ENCODE measurements at regions not wholly inside any gene's neighbourhood (a gene's known extent, or its start where the extent isn't known, plus 50 kb on each side); places are given as distances from the start of the nearest gene placed in this dataset.

- H3K4me3 ChIP-seq (ENCODE audit: low read length) = no peak overlapping the region
- H3K36me3 ChIP-seq (ENCODE audit: low read depth, low read length) = no peaks in the 10 kb centered on the region
- H3K9me2 ChIP-seq (replicated peaks; ENCODE audit: low read length) = no peaks in the 10 kb centered on the region
- no peak overlapping the region for H3K9ac ChIP-seq (ENCODE audit: low read length)
- H3K79me2 ChIP-seq (ENCODE audit: low read length) = no peaks in the 10 kb centered on the region
- no peaks in the 10 kb centered on the region for H4K20me1 ChIP-seq (ENCODE audit: low read length)
- H3K27ac ChIP-seq (ENCODE audit: low read length) = no peak overlapping the region
- no peaks in the 10 kb centered on the region for H3K9me3 ChIP-seq (ENCODE audit: low read length)
- no peak overlapping the region for H3K4me2 ChIP-seq (ENCODE audit: low read length)
- CTCF ChIA-PET = no interaction called here
- no peak overlapping the region for H2AFZ ChIP-seq (ENCODE audit: low read length)
- DNase-seq (no peak), ATAC-seq (no peak)
- TF ChIP-seq CTCF (conservative IDR thresholded peaks at IDR 0.05; ENCODE audit: low read depth, low read length) (no peak), EZH2 (IDR thresholded peaks at IDR 0.05; ENCODE audit: low read length, unreplicated experiment) (no peak), EZH2phosphoT487 (IDR thresholded peaks at IDR 0.05; ENCODE audit: borderline replicate concordance, low read length) (no peak)
- no peaks in the 10 kb centered on the region for H3K27me3 ChIP-seq (ENCODE audit: low read length)
- no peaks in the 10 kb centered on the region; the same call in 1 of the 2 replicates for H3K4me1 ChIP-seq (ENCODE audit: insufficient read depth, low read length)
- POLR2A ChIA-PET (ENCODE audit: unreplicated experiment) = no interaction called here
- intact Hi-C loops (cut with micrococcal nuclease) = loop anchor here (5.0 kb wide), 2 partner anchors 38 to 78 kb away; no protein-coding TSS in a partner anchor
- no TSS peak for BruUV-seq (replicated peaks)
- H3F3A ChIP-seq (ENCODE audit: low read length, unreplicated experiment) = no peaks in the 10 kb centered on the region
These were observed 70.8 kb downstream of the SMIM20 start for GRCh38 chr4:25984796-25985195.

GRCh38 chr4:25986807-25987206 is 72.8 kb downstream of the SMIM20 start:
- Histone ChIP-seq H3K4me2 (ENCODE audit: low read length) (no peak overlapping the region), H3K79me2 (ENCODE audit: low read length) (no peaks in the 10 kb centered on the region), H2AFZ (ENCODE audit: low read length) (no peak overlapping the region), H3K27me3 (ENCODE audit: low read length) (no peaks in the 10 kb centered on the region), H3F3A (ENCODE audit: low read length, unreplicated experiment) (no peaks in the 10 kb centered on the region), H3K9ac (ENCODE audit: low read length) (no peak overlapping the region), H3K4me3 (ENCODE audit: low read length) (no peak overlapping the region), H4K20me1 (ENCODE audit: low read length) (no peaks in the 10 kb centered on the region), H3K9me2 (replicated peaks; ENCODE audit: low read length) (no peaks in the 10 kb centered on the region), H3K36me3 (ENCODE audit: low read depth, low read length) (no peaks in the 10 kb centered on the region), H3K4me1 (ENCODE audit: insufficient read depth, low read length) (no peaks in the 10 kb centered on the region; the same call in 1 of the 2 replicates), H3K27ac (ENCODE audit: low read length) (no peak overlapping the region), H3K9me3 (ENCODE audit: low read length) (no peaks in the 10 kb centered on the region)
- CTCF ChIA-PET = interaction anchor here (1.3 kb wide), 1 partner anchor 75 kb away, joined by 3 read pairs; no protein-coding TSS in a partner anchor
- intact Hi-C loops (cut with micrococcal nuclease) = loop anchor here (5.0 kb wide), 2 partner anchors 35 to 75 kb away; no protein-coding TSS in a partner anchor
- POLR2A ChIA-PET (ENCODE audit: unreplicated experiment) = no interaction called here
- DNase-seq = no peak
- ATAC-seq = no peak
- TF ChIP-seq EZH2phosphoT487 (IDR thresholded peaks at IDR 0.05; ENCODE audit: borderline replicate concordance, low read length) = no peak
- no peak for TF ChIP-seq EZH2 (IDR thresholded peaks at IDR 0.05; ENCODE audit: low read length, unreplicated experiment)
- no peak for TF ChIP-seq CTCF (conservative IDR thresholded peaks at IDR 0.05; ENCODE audit: low read depth, low read length)
- BruUV-seq (replicated peaks) = no TSS peak

DNA sequence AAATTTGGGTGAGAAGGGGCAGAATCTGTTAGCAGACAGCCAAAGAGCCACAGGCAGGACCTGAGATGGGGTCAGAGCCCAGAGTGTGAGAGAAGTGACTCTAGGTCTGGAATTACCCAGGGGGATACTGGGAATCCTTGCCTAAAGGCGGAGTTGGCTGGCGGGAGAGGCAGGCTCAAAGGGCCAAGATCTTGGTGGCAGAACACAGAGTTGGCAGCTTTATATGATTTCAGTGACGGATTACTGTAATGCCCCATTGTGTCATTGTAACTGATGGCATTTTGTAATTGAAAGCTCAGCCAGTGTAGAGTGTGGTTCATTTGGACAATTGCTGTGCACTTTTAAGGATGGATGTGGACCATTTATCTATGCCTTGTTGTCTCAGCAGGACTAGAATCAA is 77.3 kb downstream of the SMIM20 start:
- CTCF ChIA-PET = no interaction called here

More for the DNA sequence above, 77.3 kb downstream of the SMIM20 start:
- no peak for ATAC-seq
- no peak overlapping the region for H2AFZ ChIP-seq (ENCODE audit: low read length)
- BruUV-seq (replicated peaks) = no TSS peak
- no peaks in the 10 kb centered on the region for H3K36me3 ChIP-seq (ENCODE audit: low read depth, low read length)
- no peak overlapping the region for H3K4me2 ChIP-seq (ENCODE audit: low read length)
- H4K20me1 ChIP-seq (ENCODE audit: low read length) = no peaks in the 10 kb centered on the region
- intact Hi-C loops (cut with micrococcal nuclease) = no loop called here
- no peak overlapping the region for H3K4me3 ChIP-seq (ENCODE audit: low read length)
- no peaks in the 10 kb centered on the region; the same call in 1 of the 2 replicates for H3K4me1 ChIP-seq (ENCODE audit: insufficient read depth, low read length)
- H3F3A ChIP-seq (ENCODE audit: low read length, unreplicated experiment) = no peaks in the 10 kb centered on the region
- DNase-seq = no peak
- no peaks in the 10 kb centered on the region for H3K9me2 ChIP-seq (replicated peaks; ENCODE audit: low read length)
- no peaks in the 10 kb centered on the region for H3K9me3 ChIP-seq (ENCODE audit: low read length)
- H3K27me3 ChIP-seq (ENCODE audit: low read length) = no peaks in the 10 kb centered on the region
- H3K9ac ChIP-seq (ENCODE audit: low read length) = no peak overlapping the region
- POLR2A ChIA-PET (ENCODE audit: unreplicated experiment) = no interaction called here
- H3K27ac ChIP-seq (ENCODE audit: low read length) = no peak overlapping the region
- TF ChIP-seq CTCF (conservative IDR thresholded peaks at IDR 0.05; ENCODE audit: low read depth, low read length) (no peak), EZH2phosphoT487 (IDR thresholded peaks at IDR 0.05; ENCODE audit: borderline replicate concordance, low read length) (no peak), EZH2 (IDR thresholded peaks at IDR 0.05; ENCODE audit: low read length, unreplicated experiment) (no peak)
- H3K79me2 ChIP-seq (ENCODE audit: low read length) = no peaks in the 10 kb centered on the region

Data from PC-3 (cell line).